PC-9 (cell line): ENCODE measurements at regions not wholly inside any gene's neighbourhood (a gene's known extent, or its start where the extent isn't known, plus 50 kb on each side); places are given as distances from the start of the nearest gene placed in this dataset.

Source experiments
- CTCF ChIP-seq: fragments of 200-600 bp; sonication (generic); conservative IDR thresholded peaks from 2 replicates; pipeline ENCODE4 v1.6.1; 2017; ENCODE audit warnings: mixed run types, antibody characterized with exemption, mild to moderate bottlenecking, moderate library complexity
- EZH2 ChIP-seq: fragments of 200-600 bp; sonication (generic); IDR thresholded peaks from 2 replicates; pipeline ENCODE4 v1.8.0; 2017; ENCODE audit warnings: antibody characterized with exemption, low read depth

DNA sequence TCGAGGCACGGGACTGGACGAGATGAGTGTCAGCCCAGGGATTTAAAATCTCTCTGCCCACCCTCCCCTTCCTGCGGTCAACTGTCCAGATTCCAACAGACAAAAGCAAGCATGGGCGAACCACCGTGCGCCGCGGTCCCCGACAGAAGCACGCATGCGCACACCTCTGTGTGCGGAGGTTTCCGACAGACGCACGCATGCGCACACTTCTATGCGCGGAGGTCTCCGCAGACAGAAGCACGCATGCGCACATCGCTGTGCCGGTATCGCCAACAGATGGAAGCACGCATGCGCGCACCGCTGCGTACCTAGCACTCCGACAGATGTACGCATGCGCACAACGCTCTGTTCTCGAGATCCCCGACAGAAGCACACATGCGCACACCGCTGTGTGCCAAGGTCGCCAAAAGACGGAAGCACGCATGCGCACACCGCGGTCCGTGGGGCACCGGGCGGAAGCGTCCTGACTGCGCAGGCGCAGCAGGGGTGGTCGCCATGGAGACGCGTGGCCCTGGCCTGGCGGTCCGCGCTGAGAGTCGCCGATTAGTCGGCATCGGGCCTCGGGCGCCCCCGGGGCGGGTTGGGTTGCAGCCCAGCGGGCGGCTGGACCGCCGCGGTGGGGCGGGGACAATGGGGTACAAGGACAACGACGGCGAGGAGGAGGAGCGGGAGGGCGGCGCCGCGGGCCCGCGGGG is 57.4 kb upstream of the RPH3AL start:
- TF ChIP-seq CTCF (no peak), EZH2 (no peak)
